ENCODE measurements at regions not wholly inside any gene's neighbourhood (a gene's known extent, or its start where the extent isn't known, plus 50 kb on each side); places are given as distances from the start of the nearest gene placed in this dataset.

- no peak for DNase-seq
These were observed 142.2 kb upstream of the UMPS start for GRCh38 chr3:124588036-124588435.

GRCh38 chr3:124588794-124589193 is 141.5 kb upstream of the UMPS start:
- DNase-seq, result no peak

- no peak for DNase-seq
These were observed 138.6 kb upstream of the UMPS start for GRCh38 chr3:124591699-124592098.

- no peak for DNase-seq
These were observed 137.4 kb upstream of the UMPS start for GRCh38 chr3:124592658-124593441.

- no peak for DNase-seq
These were observed 136.8 kb upstream of the UMPS start for GRCh38 chr3:124593442-124593829.

GRCh38 chr3:124594581-124594980 is 135.7 kb upstream of the UMPS start:
- DNase-seq, result no peak

GRCh38 chr3:124597273-124597672 is 133.0 kb upstream of the UMPS start:
- no peak for DNase-seq

- DNase-seq, result no peak
These were observed 132.3 kb upstream of the UMPS start for GRCh38 chr3:124597979-124598378.

GRCh38 chr3:124599147-124599765 is 131.0 kb upstream of the UMPS start:
- DNase-seq, result no peak

- no peak for DNase-seq
These were observed 130.2 kb upstream of the UMPS start for GRCh38 chr3:124599779-124600693.

- no peak for DNase-seq
These were observed 129.5 kb upstream of the UMPS start for GRCh38 chr3:124600765-124601164.

GRCh38 chr3:124601190-124601589 is 129.1 kb upstream of the UMPS start:
- no peak for DNase-seq

- DNase-seq, result no peak
These were observed 127.1 kb upstream of the UMPS start for GRCh38 chr3:124602980-124603627.

GRCh38 chr3:124605781-124606579 is 124.3 kb upstream of the UMPS start:
- DNase-seq, result no peak

- DNase-seq, result no peak
These were observed 123.1 kb upstream of the UMPS start for GRCh38 chr3:124607163-124607562.

GRCh38 chr3:124609402-124609801 is 120.8 kb upstream of the UMPS start:
- DNase-seq, result no peak

- no peak for DNase-seq
These were observed 120.1 kb upstream of the UMPS start for GRCh38 chr3:124610130-124610529.

- DNase-seq, result no peak
These were observed 118.7 kb upstream of the UMPS start for GRCh38 chr3:124611520-124611919.

- DNase-seq, result no peak
These were observed 114.2 kb upstream of the UMPS start for GRCh38 chr3:124615896-124616543.

- no peak for DNase-seq
These were observed 113.1 kb upstream of the UMPS start for GRCh38 chr3:124617177-124617576.

- DNase-seq, result no peak
These were observed 110.2 kb upstream of the UMPS start for GRCh38 chr3:124619887-124620599.
